RPMI8226 (cell line): ENCODE measurements at regions not wholly inside any gene's neighbourhood (a gene's known extent, or its start where the extent isn't known, plus 50 kb on each side); places are given as distances from the start of the nearest gene placed in this dataset.
"Not testable (repeated sequence)": the region's sequence is repeated elsewhere in the genome, so short reads cannot be mapped to it uniquely, and the experiment has no call there.

Source experiments
- DNase-seq: peaks from one replicate; pipeline ENCODE4 v3.0.0-alpha.2; 2015

DNA sequence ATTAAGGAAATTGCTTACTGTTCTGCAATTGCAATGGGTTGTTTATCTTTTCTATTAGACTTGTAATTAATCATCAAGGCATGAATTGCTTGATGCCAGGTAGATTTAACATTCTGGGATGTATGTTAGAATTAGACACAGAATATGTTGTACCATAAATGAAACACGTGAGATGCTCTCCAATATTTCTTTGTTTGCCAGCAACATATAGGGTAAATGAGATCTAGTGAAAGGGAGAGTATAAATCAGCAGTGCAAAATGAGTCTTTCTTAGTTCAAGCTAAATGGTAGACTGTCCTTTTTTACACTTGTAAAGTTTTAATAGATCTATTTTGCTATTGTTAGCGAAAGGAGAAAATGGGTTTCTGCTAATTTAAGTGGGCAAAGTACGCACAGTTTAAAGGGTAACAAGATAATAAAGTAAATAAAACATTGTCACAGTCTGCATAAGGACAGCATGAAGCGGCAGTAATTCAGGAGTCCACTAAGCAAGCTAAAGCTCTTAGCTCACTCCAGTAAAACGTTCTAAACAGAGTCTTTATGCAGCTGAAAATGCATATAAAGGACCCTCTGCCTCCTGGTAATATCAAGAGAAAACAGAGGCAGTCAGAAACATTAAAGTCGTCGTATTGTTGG lies 1137.1 kb downstream of the OLFM4 start:
- DNase-seq: no peak

GRCh38 chr13:54173996-54174395 lies 1145.4 kb downstream of the OLFM4 start:
- DNase-seq: no peak

GRCh38 chr13:54175466-54175865 lies 1146.9 kb downstream of the OLFM4 start:
- no peak for DNase-seq

GRCh38 chr13:54177466-54177865 lies 1148.9 kb downstream of the OLFM4 start:
- DNase-seq: no peak

- no peak for DNase-seq
Measured at GRCh38 chr13:54183166-54183565, 1154.6 kb downstream of the OLFM4 start.

GRCh38 chr13:54183728-54184127 lies 1155.1 kb downstream of the OLFM4 start:
- no peak for DNase-seq

- DNase-seq: no peak
Measured at GRCh38 chr13:54184576-54184975, 1156.0 kb downstream of the OLFM4 start.

DNA sequence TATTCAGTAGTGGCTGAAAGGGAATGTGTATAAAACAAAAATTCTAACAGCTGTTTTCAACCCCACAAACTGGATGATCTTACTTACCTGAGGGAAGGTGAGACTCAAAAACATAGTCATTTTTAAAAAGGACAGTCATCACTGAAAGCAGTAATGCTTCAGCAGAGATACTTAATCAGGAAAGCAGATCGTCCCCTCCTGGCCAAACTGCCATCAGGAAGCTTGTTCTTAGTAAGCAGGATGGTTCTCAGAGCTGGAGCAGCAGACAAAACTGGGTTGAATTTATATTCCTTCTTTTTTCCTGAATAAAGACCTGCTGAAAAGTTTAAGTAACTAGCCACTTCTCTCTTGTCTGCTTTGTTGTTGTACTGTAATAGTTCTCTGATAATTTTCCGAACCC lies 1156.5 kb downstream of the OLFM4 start:
- no peak for DNase-seq

DNA sequence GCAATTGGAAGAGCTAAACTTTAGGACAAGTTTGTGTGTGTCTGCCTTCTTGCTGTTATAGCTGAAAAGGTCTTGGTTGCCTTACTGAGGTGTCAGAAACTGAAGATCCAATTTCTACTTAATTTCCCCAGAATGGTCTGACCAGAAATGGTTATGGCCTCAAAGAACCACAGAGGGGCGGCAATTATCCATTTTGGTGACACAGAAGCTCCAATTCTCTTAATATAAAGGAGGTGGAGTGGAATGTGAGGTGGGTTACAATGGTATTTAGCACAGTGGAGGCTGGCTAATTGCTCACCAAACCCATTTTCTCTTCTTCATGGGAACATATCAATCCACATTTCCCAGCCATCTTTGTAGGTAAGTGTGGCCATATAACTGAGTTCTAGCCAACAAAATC lies 1157.2 kb downstream of the OLFM4 start:
- DNase-seq: no peak

DNA sequence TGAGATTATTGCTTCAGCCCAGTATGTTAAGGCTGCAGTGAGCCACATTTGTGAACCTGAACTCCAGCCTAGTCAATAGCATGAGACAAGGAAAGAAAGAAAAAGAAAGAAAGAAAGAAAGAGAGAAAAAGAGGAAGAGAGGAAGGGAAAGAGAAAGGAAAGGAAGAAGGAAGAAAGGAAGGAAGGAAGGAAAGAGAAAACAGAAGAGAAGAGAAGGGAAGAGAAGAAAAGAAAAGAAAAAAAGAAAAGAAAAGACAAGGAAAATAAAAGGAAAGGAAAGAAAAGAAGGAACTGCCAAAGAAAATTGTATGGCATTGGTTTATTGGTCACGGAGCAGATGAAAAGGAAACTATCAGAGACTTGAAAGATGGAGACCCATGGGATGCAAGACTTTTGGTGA lies 1158.8 kb downstream of the OLFM4 start:
- no peak for DNase-seq

- DNase-seq: no peak
Measured at GRCh38 chr13:54194233-54195024, 1165.8 kb downstream of the OLFM4 start.

GRCh38 chr13:54196684-54197083 lies 1168.1 kb downstream of the OLFM4 start:
- DNase-seq: no peak

DNA sequence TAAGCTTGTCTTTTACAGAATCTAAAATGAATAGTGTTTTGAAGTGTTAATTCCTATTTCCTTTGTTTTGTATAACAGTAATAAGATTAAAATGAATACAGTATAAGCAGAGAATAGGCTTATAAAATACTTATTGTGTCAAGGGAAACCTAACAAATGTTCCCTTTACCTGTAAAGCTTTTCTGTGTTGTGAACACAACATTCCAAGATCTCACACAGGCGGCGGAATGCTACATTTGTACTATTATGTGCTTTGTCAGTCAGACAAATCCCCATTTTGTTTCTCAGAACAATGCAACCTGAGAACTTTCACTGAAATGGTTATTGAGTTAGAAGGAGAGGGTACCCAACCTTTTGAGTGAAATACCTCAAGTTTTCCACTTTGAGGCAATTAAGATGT lies 1170.3 kb downstream of the OLFM4 start:
- DNase-seq: no peak

DNA sequence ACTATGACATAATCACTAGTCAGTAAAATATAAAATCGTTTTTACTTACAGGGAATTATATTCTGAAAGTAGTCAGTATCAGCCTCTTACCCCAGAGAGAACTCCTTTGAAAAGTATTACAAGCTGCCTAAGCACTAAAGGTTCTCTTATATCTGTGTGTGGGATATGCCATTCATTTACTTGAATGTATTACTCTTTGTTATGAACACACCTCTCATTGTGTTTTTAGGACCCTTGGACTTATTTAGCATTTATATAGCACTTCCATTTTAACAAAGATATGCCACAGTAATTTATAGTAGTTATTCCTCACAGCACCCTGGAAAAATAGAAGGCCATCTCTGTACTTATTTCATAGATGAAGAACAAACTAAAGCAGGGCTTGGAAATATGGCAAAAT lies 1178.0 kb downstream of the OLFM4 start:
- no peak for DNase-seq

DNA sequence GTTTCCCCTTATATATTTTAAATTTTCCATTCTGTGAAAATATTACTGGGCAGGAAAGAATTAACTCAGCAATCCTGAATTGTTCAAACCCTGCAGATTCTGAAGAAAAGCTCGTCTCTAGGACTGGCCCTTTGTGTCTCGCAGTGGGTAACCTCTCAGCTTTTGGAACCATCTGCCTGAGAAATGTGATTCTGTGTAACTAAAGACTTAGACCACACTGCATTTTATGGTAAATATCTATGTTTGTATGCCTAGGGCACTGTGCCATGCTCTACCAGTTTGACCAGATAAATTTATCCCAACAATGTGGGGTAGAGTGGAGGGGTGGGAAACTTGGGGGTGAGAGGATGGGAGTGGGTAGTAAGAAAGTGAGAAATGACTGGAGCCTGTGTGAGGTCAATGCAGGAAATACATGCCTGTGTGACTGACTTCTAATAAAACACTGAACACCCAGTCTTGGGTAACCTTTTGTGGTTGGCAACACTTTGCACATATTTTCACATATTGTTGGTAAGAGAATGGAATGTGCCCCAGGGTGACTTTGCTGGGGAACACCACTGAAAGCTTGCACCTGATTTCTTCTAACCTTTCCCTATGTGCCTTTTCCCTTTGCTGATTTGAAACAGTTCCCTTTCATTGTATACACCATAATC lies 1181.9 kb downstream of the OLFM4 start:
- DNase-seq: no peak

- DNase-seq: no peak
Measured at GRCh38 chr13:54216221-54216620, 1187.6 kb downstream of the OLFM4 start.

GRCh38 chr13:54226876-54227275 lies 1198.3 kb downstream of the OLFM4 start:
- DNase-seq: no peak

DNA sequence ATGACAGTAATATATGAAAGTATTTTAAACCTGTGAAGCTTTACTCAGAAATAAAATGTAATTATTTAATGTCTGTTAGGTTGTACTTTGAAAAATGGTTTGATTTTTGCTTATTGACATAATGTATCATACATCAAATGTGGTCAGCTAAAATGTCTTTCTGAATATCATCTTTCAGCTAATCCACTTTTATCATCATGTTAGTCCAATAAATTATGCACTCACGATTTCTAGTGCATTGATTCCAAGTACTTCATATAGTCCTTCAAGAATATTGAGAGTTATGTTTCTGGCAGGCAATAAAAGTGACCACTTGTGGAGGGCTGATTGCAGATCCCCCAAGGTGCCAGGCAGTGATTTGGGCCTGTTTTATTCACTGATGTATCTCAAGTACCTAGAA lies 1204.1 kb downstream of the OLFM4 start:
- no peak for DNase-seq

GRCh38 chr13:54234607-54235006 lies 1206.0 kb downstream of the OLFM4 start:
- no peak for DNase-seq

GRCh38 chr13:54241719-54242118 lies 1213.1 kb downstream of the OLFM4 start:
- DNase-seq: no peak

GRCh38 chr13:54248306-54248705 lies 1219.7 kb downstream of the OLFM4 start:
- no peak for DNase-seq

- no peak for DNase-seq
Measured at GRCh38 chr13:54261856-54262255, 1233.2 kb downstream of the OLFM4 start.

- DNase-seq: no peak
Measured at GRCh38 chr13:54263868-54264267, 1235.3 kb downstream of the OLFM4 start.

DNA sequence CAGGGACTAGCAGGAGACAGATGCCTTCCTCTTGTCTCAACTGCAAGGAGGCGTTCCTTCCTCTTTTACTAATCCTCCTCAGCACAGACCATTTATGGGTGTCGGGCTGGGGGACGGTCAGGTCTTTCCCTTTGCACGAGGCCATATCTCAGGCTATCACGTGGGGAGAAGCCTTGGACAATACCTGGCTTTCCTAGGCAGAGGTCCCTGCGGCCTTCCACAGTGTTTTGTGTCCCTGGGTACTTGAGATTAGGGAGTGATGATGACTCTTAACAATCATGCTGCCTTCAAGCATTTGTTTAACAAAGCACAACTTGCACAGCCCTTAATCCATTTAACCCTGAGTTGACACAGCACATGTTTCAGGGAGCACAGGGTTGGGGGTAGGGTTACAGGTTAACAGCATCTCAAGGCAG lies 1238.6 kb downstream of the OLFM4 start:
- not testable (repeated sequence) for DNase-seq
